HG02943 (cell line): ENCODE measurements at regions not wholly inside any gene's neighbourhood (a gene's known extent, or its start where the extent isn't known, plus 50 kb on each side); places are given as distances from the start of the nearest gene placed in this dataset.

Source experiments
- ATAC-seq: cut with Tn5 transposase; IDR thresholded peaks from one replicate; pipeline ENCODE4 v1.9.1; 2021; ENCODE audit warnings: mild to moderate bottlenecking, low read depth, moderate library complexity; ENCODE audit not compliant: unreplicated experiment

DNA sequence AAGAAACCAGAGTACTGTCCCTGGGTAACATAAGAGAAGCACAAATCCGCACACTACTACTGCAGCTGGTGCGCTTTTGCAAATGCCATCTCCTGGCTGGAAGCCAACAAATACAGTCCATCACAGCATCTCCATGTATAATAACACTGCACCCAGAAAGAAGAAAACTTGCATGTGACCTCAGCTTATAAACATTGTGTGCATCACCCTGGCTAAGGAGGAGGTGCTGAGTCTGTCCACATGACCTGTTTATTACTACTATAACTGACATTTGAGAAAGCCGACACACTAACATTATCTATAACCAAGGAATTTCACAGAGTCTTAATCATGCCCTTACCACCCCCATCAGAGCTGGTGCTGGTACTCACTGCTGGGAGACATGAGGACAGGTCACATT, 516.8 kb downstream of the CFAP47 start:
- no peak for ATAC-seq

DNA sequence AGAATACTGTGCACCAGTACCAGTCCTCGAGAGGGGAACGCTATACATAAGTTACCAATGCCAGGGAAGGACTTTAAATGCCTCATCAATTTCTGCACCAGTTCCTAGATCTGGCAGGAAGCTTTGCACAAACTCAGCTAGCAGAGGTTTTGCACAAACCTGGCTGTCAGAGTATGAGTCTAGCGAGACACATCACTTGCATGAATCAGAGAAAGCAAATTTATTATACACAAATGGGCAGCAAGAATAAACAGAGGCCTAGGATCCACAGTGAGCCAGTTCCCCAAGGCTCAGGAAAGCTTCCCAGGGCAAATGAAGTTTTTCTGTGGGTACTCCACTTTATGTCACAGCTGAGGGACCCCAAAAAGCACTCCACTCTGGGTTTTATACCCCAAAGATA, 523.5 kb downstream of the CFAP47 start:
- ATAC-seq: no peak

DNA sequence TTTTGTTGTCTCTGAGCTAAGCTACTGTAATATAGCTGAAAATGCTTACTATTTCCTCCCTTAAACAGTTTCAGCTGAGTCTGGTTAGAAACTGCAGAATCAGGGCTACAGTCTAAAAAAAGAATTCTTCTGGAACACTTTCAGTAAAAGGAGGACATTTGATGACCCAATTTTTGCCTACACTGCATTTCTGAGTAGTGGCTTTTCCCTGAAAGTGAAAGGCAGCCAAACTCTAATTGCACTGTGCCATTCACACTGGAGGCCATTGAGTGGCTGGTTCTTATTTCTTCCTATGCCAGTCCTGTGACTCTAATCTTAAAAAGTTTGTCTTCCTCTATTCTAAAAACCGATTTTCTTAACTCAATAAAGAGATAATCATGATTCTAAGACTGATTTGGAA, 526.0 kb downstream of the CFAP47 start:
- no peak for ATAC-seq

DNA sequence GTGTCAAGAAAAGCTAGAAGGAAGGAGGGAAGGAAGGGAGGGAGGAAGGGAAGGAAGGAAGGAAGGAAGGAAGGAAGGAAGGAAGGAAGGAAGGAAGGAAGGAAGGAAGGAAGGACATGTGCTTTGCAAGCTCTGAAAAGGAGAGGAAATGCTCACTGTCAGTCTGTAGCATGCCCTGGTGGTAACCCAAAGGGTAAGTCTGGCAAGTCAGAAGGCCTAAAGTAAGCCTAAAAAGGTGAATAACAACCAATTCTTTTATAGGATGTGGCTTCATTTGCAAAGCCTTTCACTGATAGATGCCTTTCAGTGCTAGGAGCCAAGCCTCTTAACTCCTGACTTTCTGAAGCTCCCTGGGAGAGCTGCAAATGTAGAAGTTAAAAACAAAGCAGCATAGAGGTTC, 542.6 kb downstream of the CFAP47 start:
- no peak for ATAC-seq

DNA sequence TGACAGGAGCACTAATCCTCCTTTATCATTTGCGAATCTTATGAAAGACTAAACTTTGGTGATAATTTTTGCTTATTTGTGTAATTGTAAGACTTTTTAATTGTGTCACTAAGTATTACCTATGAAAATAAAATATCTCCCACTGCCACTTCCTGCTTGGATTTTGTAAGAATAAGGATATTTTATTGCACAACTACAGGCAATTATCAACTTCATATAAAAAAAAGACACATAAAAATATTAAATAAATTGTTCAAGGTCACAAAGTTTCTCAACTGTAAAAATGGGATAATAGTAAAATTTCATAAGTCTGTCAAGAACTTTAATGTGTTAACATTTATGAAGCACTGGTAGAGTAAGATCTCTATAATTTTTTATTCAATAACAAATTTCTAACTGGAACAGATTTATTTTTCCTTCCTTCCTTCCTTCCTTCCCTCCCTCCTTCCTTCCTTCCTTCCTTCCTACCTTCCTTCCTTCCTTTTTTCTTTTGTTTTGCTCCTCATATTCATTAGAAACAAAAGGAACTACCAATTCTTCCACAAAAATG, 527.6 kb upstream of the FAM47C start:
- ATAC-seq: no peak

DNA sequence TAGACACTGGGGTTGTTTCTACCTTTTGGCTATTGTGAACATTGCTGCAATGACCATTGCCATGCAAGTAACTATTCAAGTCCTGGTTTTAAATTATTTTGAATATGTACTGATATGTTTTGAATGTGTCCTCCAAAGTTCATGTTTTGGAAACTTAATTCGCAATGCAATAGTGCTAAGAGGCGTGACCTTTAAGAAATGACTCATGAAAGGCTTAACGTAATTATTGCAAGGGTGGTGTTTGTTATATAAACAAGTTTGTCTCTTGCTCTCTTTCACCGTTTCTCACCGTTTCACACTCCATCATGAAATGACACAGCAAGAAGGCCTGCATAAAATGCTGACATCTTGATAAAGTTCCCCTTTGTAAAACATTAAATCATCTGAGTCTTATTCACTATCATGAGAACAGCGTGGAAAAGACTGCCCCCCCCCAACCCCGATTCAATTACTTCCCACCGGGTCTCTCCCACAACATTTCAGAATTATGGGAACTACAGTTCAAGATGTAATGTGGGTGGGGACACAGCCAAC, 506.9 kb upstream of the FAM47C start:
- ATAC-seq: no peak

DNA sequence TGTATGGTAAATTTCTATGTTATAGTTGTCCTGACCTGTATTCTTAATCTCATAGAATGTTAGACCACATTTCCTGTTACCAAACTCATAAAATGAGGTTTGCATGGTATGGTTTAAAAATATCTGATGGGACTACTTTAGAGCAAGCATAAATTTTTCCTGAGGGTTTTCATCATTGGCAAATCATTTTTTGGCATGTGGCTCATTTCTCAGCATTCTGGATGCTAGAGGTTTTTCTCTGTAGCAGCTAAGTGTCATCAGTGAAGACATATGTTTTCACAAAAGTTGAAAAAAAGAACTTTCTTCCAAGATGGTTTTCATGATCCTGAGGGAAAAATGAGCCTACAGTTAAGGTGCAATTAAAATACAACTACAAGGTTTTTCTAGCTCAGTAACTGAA, 503.5 kb upstream of the FAM47C start:
- no peak for ATAC-seq

DNA sequence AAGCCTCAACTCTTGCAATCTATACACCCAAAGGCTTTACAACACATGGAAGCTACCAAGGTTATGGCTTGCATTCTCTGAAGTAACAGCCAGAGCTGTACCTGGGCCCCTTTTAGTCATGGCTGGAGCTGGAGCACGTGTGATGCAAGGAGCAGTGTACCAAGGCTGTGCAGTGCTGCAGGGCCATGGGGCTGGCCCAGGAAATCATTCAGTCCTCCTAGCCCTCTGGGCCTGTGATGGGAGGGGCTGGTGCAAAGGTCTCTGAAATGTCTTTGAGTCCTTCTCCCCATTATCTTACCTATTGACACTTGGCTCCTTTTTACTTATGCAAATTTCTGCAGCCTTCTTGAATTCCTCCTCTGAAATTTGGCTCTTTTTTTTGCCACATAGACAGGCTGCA, 500.1 kb upstream of the FAM47C start:
- no peak for ATAC-seq

DNA sequence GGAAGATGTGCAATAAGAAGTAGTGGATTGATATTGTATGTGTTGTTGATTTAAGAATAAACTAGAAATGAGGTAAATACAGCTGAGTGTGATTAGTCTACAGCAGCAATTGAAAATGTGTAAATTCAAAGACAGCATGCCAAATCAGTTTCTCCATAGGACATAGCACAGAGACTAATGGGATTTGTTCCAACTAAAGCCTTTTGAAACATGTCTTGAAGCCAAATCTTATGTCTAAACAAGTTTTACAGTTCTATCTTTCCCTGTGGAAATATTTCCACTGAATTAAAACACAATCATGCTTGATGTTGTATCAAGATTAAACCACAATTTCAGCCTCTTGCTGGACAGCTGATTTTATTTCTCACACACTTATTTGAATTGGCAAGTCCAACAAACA, 497.4 kb upstream of the FAM47C start:
- no peak for ATAC-seq

DNA sequence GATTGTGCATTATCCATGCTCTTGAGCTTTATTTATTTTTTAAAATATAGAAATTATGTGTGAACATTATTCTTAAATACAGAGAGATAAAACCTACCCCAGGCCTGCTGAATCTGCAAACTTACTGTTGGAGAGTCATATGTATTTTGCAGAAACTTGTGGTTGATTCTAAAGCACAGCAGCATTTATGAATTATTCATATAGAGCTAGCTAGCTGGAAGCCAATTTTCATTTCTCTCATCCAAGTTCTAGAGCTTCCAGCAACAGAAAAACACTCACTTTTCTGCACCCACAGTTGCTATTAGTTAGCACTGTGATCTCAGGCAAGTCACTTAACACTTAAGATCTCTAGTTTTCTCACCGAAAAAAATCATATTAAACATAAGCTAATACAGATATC, 479.5 kb upstream of the FAM47C start:
- no peak for ATAC-seq

DNA sequence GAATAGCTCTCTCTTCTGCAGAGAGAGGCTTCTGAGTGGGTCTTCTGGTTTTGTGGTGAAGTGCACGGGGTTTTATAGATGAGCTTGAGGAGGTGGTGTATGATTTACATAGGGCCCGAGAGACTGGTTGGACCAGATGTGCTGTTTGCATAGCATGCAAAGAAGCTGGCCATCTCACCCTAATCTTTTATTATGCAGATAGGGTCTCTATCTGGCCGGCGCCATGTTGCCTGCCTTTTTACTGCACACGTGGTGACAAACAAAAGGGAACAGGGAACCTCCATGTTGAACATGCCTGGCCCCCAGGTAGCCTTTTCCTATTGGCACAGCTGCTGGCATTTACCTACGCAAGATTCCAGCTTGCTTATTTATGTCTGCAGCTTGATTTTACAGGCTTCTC, 473.3 kb upstream of the FAM47C start:
- ATAC-seq: no peak

DNA sequence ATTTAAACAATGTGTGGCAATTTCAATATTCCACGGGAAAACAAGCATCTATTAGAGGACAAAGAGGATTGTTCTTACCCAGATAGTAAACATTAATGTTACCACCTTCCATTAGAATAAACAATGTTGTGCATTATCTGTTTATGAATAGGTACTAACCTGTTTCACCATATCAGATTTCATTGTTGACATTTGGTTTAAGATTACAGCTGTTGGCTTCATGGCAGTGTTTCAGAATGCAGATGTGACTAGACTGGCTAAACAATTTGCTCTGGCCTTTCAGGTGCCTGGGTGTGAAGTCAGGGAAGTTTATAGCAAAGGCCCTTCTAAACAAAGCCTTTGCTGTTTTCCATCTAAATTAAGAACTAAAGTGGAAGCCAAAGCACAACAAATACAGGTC, 464.7 kb upstream of the FAM47C start:
- no peak for ATAC-seq

DNA sequence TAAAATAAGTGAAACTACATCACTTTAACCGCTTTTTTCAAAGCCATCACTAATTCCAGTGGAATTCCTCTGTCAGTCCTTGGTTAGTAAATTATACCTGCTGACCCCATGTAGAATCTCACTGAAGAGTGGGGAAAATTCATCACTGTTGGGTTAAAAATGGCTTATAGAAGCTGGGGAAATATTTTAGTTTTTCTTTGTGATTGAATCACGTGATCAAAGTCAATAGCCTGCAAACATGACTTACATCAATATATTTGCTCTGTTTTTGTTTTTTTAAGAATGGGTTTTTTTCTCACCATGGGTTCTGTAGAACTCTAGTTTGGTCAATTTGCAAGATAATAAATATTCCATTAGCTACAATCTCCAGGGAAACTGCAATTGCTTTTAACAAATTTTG, 445.2 kb upstream of the FAM47C start:
- ATAC-seq: no peak

DNA sequence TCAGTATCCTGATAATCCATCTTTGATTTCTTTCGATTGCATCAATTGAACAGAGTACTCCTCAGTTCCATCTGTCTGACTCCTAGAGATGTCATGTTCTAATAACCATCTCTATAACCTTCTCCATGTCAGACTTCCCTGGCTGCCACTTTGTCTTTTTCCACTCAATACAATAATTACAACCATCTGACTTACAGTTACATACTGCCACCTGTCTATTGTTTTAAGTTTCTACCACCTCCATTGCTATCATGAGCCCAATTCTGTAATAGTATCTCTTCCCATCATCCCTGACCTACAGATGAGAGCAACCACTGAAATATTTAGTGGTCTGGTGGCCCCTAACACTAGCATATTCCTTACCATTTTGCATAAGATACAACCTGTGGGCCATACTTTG, 439.2 kb upstream of the FAM47C start:
- no peak for ATAC-seq

DNA sequence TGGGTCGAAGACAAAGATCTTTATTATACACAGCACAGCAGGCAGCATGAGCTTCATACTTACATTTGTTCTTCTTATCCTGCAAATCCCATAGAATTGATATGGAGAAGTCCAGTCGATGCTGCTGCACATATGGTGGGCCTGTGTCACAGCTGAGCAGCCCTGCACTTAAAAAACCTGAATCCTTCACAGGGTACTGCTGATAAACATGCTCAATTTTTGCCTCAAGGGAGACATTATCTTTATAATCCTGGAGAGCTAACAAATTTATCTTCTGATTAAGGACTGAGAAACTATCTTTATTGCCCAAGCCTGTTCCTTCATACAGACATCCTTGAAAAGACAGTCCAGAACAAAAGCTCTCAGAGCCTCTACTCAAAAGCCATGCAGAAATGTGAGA, 434.4 kb upstream of the FAM47C start:
- no peak for ATAC-seq

DNA sequence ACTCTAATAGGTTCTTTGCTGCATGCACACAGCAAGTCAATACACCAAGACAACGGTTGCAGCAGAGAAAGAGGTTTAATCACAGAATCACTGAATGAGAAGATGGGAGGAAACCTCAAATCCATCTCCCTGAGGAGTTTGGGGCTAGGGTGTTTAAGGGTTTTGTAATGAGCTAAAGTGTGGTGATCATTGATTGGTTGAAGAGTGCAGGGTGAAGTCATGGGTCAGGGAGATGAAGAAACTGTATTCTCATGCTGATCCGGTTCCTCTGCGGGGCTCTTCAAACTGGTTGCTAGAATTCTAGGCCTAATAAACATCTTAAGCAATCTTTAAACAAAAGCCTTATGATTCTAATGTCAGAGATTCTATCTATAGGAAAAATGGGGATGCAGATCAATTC, 432.5 kb upstream of the FAM47C start:
- ATAC-seq: no peak

DNA sequence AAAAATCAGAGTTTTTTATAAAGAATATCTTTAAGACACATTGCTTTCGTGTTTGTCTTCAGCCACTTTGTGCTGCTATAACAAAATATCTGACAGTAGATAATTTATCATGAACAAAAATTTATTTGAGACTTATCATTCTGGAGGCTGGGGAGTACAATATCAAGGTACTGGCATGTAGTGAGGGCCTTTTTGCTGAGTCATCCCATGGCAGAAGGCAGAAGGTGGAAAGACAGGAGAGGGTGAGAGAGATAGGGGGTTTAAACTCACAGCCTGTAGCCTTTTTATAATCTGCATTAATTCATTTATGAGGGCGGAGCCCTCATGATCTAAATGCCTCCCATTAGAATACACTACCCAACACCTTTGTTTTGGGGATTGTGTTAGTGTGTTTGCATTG, 431.2 kb upstream of the FAM47C start:
- no peak for ATAC-seq

DNA sequence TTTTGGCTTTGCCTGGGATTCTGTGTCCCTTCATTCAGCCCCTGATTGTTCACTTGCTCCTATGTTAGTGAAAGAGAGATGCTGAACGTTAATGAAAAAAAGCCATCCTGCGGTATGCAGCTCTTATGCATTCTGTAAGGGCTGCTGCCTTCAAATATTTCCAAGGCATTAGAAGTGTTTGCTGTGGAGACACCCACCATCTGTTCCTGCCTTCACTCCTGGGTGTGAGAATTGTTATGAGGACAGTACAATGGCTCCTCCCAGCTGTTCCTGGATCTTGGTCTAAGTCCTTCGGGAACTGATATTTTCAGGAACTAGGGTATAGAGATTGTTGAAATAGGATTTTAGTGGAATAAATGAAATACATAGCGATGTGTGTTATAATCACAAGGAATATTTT, 427.1 kb upstream of the FAM47C start:
- ATAC-seq: no peak

DNA sequence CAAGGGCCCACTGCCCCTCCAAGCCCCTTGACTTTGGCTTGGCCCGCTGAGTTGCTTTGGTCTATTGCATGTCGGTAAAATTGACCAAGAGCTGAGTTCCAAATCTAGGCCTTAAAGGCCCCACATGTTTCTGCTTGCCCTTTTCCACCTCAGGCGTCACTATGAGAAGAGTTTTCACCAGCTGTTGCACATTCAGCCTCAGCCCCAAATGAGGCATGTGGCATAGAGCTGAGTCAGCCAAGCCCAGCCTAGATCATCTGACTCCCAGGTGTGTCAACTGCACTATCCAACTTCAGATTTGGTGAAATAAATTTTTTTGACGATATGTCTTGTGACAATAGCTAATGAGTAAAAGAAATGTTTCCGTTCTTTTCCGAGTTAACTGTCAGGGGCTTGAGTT, 424.5 kb upstream of the FAM47C start:
- no peak for ATAC-seq

DNA sequence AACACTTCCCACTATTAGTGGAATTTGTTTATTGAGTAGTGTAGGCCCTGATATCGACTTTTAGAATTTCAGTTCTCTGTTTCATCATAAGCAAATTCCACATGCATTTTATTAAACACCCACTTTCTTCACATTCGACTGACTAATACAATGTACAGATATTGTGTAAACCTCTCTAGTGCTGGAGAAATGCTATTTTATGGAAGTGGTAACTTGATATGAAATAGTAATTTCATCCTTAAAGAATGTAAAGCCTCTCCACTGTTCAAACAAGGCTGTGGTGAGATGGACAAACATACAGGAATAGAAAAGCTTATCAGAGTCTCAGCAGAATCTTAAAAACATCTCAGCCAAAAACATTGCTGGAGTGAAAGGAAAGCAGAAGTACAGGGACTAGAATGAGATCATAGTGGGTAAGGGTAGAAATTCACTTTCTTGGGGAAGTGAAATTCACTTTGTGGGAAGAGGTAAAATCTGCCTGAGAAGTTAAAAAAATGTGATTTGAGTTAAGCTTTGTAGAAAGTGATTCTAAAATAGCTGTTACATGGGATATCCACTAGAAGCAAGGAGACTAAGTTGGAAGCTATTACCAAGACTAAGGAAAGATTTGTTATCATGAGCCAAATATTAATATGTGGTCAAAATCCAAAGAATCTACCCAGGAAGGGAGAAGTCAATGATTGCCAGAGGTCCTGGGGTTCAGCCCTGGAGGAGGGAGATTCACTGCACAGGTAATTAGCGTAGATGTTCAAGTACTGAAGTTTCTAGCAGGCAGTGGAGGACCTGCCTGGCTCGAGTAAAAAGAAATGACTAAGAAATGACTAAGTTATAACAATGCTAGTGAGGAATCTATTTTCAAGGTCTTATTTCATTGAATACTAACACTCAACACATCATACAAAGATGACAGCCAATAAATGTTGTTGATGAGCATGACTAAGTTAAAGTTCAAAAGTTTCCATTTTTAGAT, 398.3 kb upstream of the FAM47C start:
- no peak for ATAC-seq

DNA sequence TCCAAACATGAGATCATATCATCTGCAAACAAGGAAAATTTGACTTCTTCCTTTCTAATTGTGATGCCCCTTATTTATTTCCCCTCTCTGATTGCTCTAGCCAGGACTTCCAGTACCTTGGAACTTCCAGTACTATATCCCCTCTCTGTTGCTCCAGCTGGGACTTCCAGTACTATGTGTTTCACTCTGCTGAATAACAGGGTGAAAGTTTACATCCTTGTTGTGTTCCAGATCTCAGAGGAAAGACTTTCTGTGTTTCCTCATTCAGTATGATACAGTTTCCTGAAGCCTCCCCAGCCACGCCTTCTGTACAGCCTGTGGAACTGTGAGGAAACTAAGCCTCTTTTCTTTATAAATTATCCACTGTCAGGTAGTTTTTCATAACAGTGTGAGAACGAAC, 381.3 kb upstream of the FAM47C start:
- ATAC-seq: no peak

DNA sequence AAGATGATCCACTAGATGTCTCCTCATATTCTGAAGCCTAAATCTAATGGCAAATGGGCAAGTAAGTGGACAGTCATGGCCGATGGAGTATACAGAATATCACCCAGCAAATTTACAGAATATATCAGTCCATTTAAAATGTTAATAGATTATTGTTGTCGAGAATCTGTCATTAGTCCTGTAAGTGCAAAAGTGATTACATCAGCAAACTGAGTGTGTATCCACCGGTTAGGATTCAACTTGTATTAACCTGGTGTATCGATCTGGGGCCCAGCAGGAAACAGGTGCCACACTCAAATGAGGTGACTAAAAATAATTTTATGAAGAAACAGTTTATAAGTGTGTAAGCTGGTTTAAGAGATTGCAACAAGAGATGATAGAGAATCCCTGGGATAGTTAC, 367.9 kb upstream of the FAM47C start:
- ATAC-seq: no peak
